Gastrocnemius medialis (tissue), 4 donors: ENCODE measurements at regions not wholly inside any gene's neighbourhood (a gene's known extent, or its start where the extent isn't known, plus 50 kb on each side); places are given as distances from the start of the nearest gene placed in this dataset.
"Not testable (repeated sequence)": the region's sequence is repeated elsewhere in the genome, so short reads cannot be mapped to it uniquely, and the experiment has no call there.

Experiments used
- ATAC-seq, 2 donors: fragments of 150-250 bp; one replicate each; pipeline ENCODE4 v1.9.1; 2016
- DNase-seq, 2 donors: peaks; one replicate each; pipeline ENCODE4 v3.0.0-alpha.2; 2019
- H3K27ac ChIP-seq, 4 donors: fragments of 200-600 bp; sonication (generic); 1 replicate in 1 of 4; 2 replicates in 3 of 4; pipeline ENCODE4 v1.5.1; 2016 to 2018; ENCODE audit warnings: mild to moderate bottlenecking in 2 of 4, moderate library complexity in 1 of 4
- H3K27me3 ChIP-seq, 3 donors: fragments of 200-600 bp; sonication (generic) in 2 of 3; 1 replicate in 1 of 3; 2 replicates in 2 of 3; pipeline versions ENCODE4 v1.5.1 to v1.6.0; 2016 to 2019; ENCODE audit warnings: mild to moderate bottlenecking in 1 of 3, moderate library complexity in 1 of 3
- H3K36me3 ChIP-seq, 2 donors: fragments of 200-600 bp; sonication (generic) in 1 of 2; one replicate each; pipeline ENCODE4 v1.5.1; 2017 to 2018
- H3K4me1 ChIP-seq, 2 donors: fragments of 200-600 bp; sonication (generic) in 1 of 2; one replicate each; pipeline ENCODE4 v1.5.1; 2016 to 2017; ENCODE audit warnings: mild to moderate bottlenecking in 2 of 2
- H3K4me3 ChIP-seq, 4 donors: fragments of 200-600 bp; sonication (generic) in 3 of 4; 1 replicate in 1 of 4; 2 replicates in 3 of 4; pipeline ENCODE4 v1.5.1; 2016 to 2019; ENCODE audit warnings: mild to moderate bottlenecking in 2 of 4
- H3K9me3 ChIP-seq, 3 donors: fragments of 200-600 bp; sonication (generic) in 2 of 3; 1 replicate in 1 of 3; 2 replicates in 2 of 3; pipeline ENCODE4 v1.5.1; 2016 to 2019
- POLR2A ChIP-seq, 2 donors: fragments of 450-650 bp; IDR thresholded peaks; one replicate each; pipeline ENCODE4 v1.6.1; 2017; ENCODE audit warnings: antibody characterized with exemption in 2 of 2, mild to moderate bottlenecking in 2 of 2, moderate library complexity in 2 of 2
- in situ Hi-C, 4 donors: fragments of 200-750 bp; cut with MboI; loops; one replicate each; pipeline versions ENCODE4 v1.15.0 to v1.8.0; 2017; ENCODE audit warnings: low sequenced_read_pairs in 4 of 4
- intact Hi-C: fragments of 100-400 bp; cut with DNase I; formaldehyde crosslinking; loops from one replicate; pipeline ENCODE4 v1.15.1; 2023; ENCODE audit warnings: low total_unique reads
- TF ChIP-seq, protein P1 (sequence below), 5 experiments: fragments of 450-650 bp in 3 of 5; fragments of 200-600 bp in 2 of 5; sonication (generic) in 2 of 5; IDR thresholded peaks in 4 of 5; conservative IDR thresholded peaks in 1 of 5; 1 replicate in 4 of 5; 2 replicates in 1 of 5; pipeline ENCODE4 v1.5.1; 2016 to 2019; ENCODE audit warnings: antibody characterized with exemption in 5 of 5, mild to moderate bottlenecking in 3 of 5, moderate library complexity in 3 of 5

DNA sequence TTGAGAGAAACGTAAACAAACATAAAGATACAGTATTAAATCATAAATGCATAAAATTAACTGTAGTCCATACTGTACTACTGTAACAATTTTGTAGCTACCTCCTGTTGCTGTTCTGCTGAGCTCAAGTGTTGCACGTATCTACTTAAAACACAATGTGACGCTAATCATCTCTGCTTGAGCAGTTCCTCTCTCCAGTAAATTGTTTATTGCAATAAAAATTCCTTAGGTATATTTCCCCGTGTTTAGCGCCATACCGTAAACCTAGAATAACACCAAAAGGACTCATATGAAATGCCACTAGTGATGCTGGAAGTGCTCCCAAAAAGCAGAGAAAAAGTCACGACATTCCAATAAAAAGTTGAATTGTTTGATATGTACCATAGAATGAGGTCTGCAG lies 152.3 kb downstream of the LRRN1 start:
- DNase-seq: no peak

DNA sequence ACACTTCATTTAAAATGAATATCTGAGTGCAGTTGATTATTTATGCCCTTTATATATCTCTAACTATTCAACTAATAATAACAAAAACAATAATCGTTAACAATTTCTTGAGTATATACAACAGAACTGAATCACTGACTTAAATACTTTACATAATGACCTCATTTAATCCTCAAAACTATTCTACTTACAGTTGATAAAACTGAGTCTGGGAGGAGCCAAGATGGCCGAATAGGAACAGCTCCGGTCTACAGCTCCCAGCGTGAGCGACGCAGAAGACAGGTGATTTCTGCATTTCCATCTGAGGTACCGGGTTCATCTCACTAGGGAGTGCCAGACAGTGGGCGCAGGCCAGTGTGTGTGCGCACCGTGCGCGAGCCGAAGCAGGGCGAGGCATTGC lies 163.6 kb downstream of the LRRN1 start:
- H3K4me1 ChIP-seq, H3K9me3 ChIP-seq, H3K4me3 ChIP-seq, H3K36me3 ChIP-seq, ATAC-seq, DNase-seq, intact Hi-C loops, in situ Hi-C loops, H3K27ac ChIP-seq, H3K27me3 ChIP-seq: not testable (repeated sequence)

More for the DNA sequence above, 152.3 kb downstream of the LRRN1 start:
- intact Hi-C loops (no loop called here), in situ Hi-C loops (no loop called here)
- ATAC-seq: no peak
- Histone ChIP-seq H3K9me3 (no peaks in the 10 kb centered on the region), H3K27ac (no peak overlapping the region), H3K27me3 (no peaks in the 10 kb centered on the region), H3K4me3 (no peak overlapping the region), H3K36me3 (no peaks in the 10 kb centered on the region), H3K4me1 (no peaks in the 10 kb centered on the region)
- TF ChIP-seq, protein P1, sequence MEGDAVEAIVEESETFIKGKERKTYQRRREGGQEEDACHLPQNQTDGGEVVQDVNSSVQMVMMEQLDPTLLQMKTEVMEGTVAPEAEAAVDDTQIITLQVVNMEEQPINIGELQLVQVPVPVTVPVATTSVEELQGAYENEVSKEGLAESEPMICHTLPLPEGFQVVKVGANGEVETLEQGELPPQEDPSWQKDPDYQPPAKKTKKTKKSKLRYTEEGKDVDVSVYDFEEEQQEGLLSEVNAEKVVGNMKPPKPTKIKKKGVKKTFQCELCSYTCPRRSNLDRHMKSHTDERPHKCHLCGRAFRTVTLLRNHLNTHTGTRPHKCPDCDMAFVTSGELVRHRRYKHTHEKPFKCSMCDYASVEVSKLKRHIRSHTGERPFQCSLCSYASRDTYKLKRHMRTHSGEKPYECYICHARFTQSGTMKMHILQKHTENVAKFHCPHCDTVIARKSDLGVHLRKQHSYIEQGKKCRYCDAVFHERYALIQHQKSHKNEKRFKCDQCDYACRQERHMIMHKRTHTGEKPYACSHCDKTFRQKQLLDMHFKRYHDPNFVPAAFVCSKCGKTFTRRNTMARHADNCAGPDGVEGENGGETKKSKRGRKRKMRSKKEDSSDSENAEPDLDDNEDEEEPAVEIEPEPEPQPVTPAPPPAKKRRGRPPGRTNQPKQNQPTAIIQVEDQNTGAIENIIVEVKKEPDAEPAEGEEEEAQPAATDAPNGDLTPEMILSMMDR (IDR thresholded peaks at IDR 0.05 in 4 of 5, conservative IDR thresholded peaks at IDR 0.05 in 1 of 5): no peak
- no peak for TF ChIP-seq POLR2A (IDR thresholded peaks at IDR 0.05)

DNA sequence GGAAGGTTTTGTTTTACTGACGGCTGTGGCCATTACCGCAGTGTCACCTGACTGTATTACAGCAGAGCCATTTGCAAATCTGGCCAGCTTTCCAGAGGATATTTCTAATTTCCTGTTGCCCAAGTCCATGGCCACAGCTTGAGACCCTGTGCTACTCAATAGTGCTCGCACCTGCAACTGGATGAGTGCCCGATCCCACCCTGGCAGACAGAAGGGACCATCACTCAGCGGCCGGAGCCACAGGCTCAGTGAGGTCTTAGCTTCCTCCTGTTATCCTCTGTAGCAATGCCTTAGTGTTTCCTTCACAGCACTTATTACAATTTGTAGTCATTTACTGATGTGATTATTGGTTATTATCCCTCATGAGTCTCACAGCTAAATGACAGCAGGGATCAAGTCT lies 184.8 kb downstream of the LRRN1 start:
- TF ChIP-seq, protein P1 (IDR thresholded peaks at IDR 0.05 in 4 of 5, conservative IDR thresholded peaks at IDR 0.05 in 1 of 5): no peak
- no peak for TF ChIP-seq POLR2A (IDR thresholded peaks at IDR 0.05)
- in situ Hi-C loops: no loop called here
- Histone ChIP-seq H3K27ac (no peak overlapping the region), H3K27me3 (no peaks in the 10 kb centered on the region), H3K4me1 (no peaks in the 10 kb centered on the region), H3K9me3 (no peaks in the 10 kb centered on the region), H3K36me3 (no peaks in the 10 kb centered on the region), H3K4me3 (no peak overlapping the region)
- DNase-seq (no peak), ATAC-seq (no peak)
- intact Hi-C loops: no loop called here

DNA sequence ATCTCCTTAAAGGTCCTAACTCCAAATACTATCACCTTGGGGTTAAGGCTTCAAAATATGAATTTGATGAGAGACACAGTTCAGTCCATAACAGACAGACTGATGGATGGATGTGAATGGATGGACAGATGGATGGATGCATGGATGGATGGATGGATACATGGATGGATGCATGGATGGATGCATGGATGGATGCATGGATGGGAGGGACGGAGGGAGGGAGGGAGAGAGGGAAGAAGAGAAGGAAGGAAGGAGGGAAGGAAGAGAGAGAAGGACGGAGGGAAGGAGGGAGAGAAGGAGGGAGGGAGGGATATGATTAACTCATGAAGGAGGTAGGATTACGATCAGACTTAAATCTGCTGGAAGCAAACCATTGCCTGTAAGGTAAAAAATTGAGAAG lies 192.4 kb downstream of the LRRN1 start:
- no peaks in the 10 kb centered on the region for H3K4me1 ChIP-seq
- H3K4me3 ChIP-seq: no peak overlapping the region

DNA sequence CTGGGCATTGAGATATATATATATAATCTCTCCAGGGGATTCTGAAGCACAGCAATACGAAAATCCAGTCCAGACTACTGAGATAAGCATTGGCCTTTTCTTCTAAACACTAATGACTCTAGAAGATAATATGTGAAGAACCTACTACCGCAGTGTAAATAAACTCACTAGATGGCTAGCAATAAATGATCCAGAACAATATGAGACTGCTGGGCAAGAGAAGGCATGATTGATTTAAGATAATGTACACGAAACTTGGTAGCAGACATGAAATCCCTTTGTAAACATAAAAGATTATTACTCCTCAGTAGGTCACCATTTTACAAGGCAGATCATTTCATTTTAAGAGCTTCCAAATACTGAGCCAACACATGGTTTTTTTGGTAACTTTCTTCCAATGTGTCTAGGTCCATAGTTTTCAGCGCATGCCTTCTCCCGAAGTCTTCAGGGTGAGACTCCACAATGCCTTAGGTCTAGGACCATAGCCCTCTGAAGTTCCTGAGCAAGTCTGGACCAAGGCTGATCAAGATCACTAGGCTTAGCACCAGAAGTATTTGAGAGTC lies 193.2 kb downstream of the LRRN1 start:
- H3K27ac ChIP-seq: no peak overlapping the region
- H3K4me3 ChIP-seq: no peak overlapping the region
- intact Hi-C loops (no loop called here), in situ Hi-C loops (no loop called here)
- TF ChIP-seq, protein P1 (IDR thresholded peaks at IDR 0.05 in 4 of 5, conservative IDR thresholded peaks at IDR 0.05 in 1 of 5): no peak
- no peak for TF ChIP-seq POLR2A (IDR thresholded peaks at IDR 0.05)
- H3K36me3 ChIP-seq: no peaks in the 10 kb centered on the region
- ATAC-seq (no peak), DNase-seq (no peak)
- no peaks in the 10 kb centered on the region for H3K27me3 ChIP-seq
- H3K4me1 ChIP-seq: no peaks in the 10 kb centered on the region
- no peaks in the 10 kb centered on the region for H3K9me3 ChIP-seq

More for the DNA sequence above, 192.4 kb downstream of the LRRN1 start:
- Histone ChIP-seq H3K27ac (no peak overlapping the region), H3K27me3 (no peaks in the 10 kb centered on the region), H3K9me3 (no peaks in the 10 kb centered on the region), H3K36me3 (no peaks in the 10 kb centered on the region)
- DNase-seq (no peak), ATAC-seq (no peak)
- intact Hi-C loops: no loop called here
- in situ Hi-C loops: no loop called here
- no peak for TF ChIP-seq POLR2A (IDR thresholded peaks at IDR 0.05)
- TF ChIP-seq, protein P1 (IDR thresholded peaks at IDR 0.05 in 4 of 5, conservative IDR thresholded peaks at IDR 0.05 in 1 of 5): no peak
